NB4 (cell line): ENCODE measurements at regions not wholly inside any gene's neighbourhood (a gene's known extent, or its start where the extent isn't known, plus 50 kb on each side); places are given as distances from the start of the nearest gene placed in this dataset.
A peak's percentile ranks its signal among the peaks of the same experiment; 100 is the strongest.

Source experiments
- DNase-seq: peaks from one replicate; pipeline ENCODE4 v3.0.0; 2010; ENCODE audit warnings: low read depth
- H3K4me3 ChIP-seq: one replicate; pipeline ENCODE4 v1.5.1; 2011; ENCODE audit warnings: mild to moderate bottlenecking, low read depth, low read length, moderate library complexity
- CTCF ChIP-seq: IDR thresholded peaks from one replicate; pipeline ENCODE4 v1.5.1; 2012; ENCODE audit warnings: low read depth, low read length
- MYC ChIP-seq: IDR thresholded peaks from 2 replicates; pipeline ENCODE4 v1.6.1; 2011; ENCODE audit warnings: low read depth, low read length
- POLR2A ChIP-seq: IDR thresholded peaks from 2 replicates; pipeline ENCODE4 v1.6.1; 2011; ENCODE audit warnings: mild to moderate bottlenecking; ENCODE audit not compliant: insufficient read length; ENCODE audit errors: extremely low read depth
- TF ChIP-seq, protein P1 (sequence below): IDR thresholded peaks from 2 replicates; pipeline ENCODE4 v1.6.1; 2011; ENCODE audit warnings: low read depth, low read length

DNA sequence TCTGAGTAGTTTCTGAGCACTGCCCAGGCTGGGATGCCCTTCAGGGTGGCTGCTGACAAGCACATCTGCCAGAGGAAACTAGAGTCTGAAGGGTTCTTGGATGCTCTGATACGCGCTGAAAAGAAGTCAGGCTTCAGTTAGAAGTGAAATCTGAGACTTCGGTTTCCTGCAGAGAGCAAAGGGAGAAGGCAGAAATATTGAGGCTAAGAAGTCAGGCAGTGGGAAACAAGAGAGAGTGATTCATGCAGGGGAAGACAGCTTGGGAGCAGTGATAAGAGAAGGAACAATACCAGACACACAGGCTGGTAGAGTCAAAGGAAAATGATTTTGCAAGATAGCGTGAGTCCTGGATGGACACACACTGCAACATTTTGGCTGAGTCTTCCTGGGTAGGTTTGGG is 51.0 kb upstream of the BOD1L2 start:
- H3K4me3 ChIP-seq = no peak overlapping the region
- TF ChIP-seq, protein P1, sequence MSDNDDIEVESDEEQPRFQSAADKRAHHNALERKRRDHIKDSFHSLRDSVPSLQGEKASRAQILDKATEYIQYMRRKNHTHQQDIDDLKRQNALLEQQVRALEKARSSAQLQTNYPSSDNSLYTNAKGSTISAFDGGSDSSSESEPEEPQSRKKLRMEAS = no peak
- TF ChIP-seq CTCF = no peak
- TF ChIP-seq MYC = no peak
- no peak for TF ChIP-seq POLR2A
- peak; percentile 34 for DNase-seq
